ENCODE measurements at regions not wholly inside any gene's neighbourhood (a gene's known extent, or its start where the extent isn't known, plus 50 kb on each side); places are given as distances from the start of the nearest gene placed in this dataset.

DNA sequence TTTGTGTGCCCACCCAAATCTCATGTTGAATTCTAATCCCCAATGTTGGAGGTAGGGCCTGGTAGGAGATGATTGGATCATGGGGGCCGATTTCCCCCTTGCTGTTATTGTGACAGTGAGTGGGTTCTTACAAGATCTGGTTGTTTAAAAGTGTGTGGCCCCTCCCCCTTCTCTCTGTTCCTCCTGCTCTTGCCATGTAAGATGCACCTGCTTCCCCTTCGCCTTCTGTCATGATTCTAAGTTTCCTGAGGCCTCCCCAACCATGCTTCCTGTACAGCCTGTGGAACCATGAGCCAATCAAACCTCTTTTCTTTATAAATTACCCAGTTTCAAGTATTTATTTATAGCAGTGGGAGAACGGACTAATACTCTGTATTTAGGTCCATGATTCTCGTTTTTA is 588.1 kb downstream of the DCDC2C start:
- TF ChIP-seq, protein P1, sequence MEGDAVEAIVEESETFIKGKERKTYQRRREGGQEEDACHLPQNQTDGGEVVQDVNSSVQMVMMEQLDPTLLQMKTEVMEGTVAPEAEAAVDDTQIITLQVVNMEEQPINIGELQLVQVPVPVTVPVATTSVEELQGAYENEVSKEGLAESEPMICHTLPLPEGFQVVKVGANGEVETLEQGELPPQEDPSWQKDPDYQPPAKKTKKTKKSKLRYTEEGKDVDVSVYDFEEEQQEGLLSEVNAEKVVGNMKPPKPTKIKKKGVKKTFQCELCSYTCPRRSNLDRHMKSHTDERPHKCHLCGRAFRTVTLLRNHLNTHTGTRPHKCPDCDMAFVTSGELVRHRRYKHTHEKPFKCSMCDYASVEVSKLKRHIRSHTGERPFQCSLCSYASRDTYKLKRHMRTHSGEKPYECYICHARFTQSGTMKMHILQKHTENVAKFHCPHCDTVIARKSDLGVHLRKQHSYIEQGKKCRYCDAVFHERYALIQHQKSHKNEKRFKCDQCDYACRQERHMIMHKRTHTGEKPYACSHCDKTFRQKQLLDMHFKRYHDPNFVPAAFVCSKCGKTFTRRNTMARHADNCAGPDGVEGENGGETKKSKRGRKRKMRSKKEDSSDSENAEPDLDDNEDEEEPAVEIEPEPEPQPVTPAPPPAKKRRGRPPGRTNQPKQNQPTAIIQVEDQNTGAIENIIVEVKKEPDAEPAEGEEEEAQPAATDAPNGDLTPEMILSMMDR (IDR thresholded peaks at IDR 0.05; ENCODE audit: insufficient read depth, low read length, poor library complexity, severe bottlenecking): no peak
- TF ChIP-seq EZH2phosphoT487 (conservative IDR thresholded peaks at IDR 0.05; ENCODE audit: low read length): no peak
